ENCODE measurements at regions not wholly inside any gene's neighbourhood (a gene's known extent, or its start where the extent isn't known, plus 50 kb on each side); places are given as distances from the start of the nearest gene placed in this dataset.

- TF ChIP-seq, protein P1, sequence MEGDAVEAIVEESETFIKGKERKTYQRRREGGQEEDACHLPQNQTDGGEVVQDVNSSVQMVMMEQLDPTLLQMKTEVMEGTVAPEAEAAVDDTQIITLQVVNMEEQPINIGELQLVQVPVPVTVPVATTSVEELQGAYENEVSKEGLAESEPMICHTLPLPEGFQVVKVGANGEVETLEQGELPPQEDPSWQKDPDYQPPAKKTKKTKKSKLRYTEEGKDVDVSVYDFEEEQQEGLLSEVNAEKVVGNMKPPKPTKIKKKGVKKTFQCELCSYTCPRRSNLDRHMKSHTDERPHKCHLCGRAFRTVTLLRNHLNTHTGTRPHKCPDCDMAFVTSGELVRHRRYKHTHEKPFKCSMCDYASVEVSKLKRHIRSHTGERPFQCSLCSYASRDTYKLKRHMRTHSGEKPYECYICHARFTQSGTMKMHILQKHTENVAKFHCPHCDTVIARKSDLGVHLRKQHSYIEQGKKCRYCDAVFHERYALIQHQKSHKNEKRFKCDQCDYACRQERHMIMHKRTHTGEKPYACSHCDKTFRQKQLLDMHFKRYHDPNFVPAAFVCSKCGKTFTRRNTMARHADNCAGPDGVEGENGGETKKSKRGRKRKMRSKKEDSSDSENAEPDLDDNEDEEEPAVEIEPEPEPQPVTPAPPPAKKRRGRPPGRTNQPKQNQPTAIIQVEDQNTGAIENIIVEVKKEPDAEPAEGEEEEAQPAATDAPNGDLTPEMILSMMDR (conservative IDR thresholded peaks at IDR 0.05) = no peak
- no peak for TF ChIP-seq ZFX (IDR thresholded peaks at IDR 0.05)
Observed at GRCh38 chr18:68102117-68102516, 585.6 kb upstream of the DSEL start.

All from C4-2B (cell line).